LNCaP clone FGC (cell line): ENCODE measurements at regions not wholly inside any gene's neighbourhood (a gene's known extent, or its start where the extent isn't known, plus 50 kb on each side); places are given as distances from the start of the nearest gene placed in this dataset.
A peak's percentile ranks its signal among the peaks of the same experiment; 100 is the strongest.
"Not testable (repeated sequence)": the region's sequence is repeated elsewhere in the genome, so short reads cannot be mapped to it uniquely, and the experiment has no call there.

Experiments used
- DNase-seq: peaks from one replicate; pipeline ENCODE4 v3.0.0-alpha.2; 2011; ENCODE audit warnings: low read depth
- H3K4me3 ChIP-seq: 2 replicates; pipeline ENCODE4 v1.5.1; 2011; ENCODE audit warnings: mild to moderate bottlenecking, low read depth, low read length, control low read depth
- TF ChIP-seq, protein P1 (sequence below): IDR thresholded peaks from 2 replicates; pipeline ENCODE4 v1.5.1; 2012; ENCODE audit warnings: mild to moderate bottlenecking; ENCODE audit not compliant: control insufficient read depth, insufficient read depth; ENCODE audit errors: extremely low read depth

DNA sequence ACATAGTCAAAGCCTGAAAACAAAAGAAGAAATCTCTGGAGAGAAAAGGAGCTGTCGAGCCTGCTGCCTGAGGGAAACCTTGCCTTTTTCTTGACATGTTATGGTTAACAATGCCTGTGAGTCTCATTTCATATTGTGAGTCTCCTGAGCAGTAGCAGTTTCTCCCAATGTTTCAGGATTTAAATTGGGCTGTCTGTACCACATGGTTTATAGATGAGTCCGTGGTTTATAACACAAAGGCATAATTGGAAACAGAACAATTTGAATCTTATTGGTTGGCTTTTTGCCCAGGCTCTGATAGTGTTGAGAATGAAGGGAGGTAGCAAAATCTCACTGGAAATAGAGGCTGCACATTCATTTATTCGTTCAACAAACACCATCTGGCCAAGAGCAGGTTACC lies 540.9 kb downstream of the RAB38 start:
- DNase-seq, result no peak
- TF ChIP-seq, protein P1, sequence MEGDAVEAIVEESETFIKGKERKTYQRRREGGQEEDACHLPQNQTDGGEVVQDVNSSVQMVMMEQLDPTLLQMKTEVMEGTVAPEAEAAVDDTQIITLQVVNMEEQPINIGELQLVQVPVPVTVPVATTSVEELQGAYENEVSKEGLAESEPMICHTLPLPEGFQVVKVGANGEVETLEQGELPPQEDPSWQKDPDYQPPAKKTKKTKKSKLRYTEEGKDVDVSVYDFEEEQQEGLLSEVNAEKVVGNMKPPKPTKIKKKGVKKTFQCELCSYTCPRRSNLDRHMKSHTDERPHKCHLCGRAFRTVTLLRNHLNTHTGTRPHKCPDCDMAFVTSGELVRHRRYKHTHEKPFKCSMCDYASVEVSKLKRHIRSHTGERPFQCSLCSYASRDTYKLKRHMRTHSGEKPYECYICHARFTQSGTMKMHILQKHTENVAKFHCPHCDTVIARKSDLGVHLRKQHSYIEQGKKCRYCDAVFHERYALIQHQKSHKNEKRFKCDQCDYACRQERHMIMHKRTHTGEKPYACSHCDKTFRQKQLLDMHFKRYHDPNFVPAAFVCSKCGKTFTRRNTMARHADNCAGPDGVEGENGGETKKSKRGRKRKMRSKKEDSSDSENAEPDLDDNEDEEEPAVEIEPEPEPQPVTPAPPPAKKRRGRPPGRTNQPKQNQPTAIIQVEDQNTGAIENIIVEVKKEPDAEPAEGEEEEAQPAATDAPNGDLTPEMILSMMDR, result no peak
- no peak overlapping the region for H3K4me3 ChIP-seq

DNA sequence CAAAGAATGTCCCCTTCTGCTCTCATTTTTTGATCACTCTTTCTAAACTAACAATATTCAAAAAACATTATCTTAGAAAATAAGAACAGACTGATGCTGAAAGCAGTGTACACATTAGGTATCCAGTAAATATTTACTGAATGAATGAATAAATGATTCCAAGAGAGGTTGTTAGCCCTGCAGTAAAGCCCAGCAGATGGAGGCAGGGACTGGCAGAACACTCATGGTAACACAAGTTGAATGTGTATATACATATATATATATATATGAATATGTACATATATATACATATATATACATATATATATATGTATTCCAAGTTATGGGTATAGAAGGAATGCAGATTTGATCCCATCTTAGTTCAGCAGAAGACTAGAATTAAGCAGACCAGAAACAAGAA lies 546.3 kb downstream of the RAB38 start:
- DNase-seq, result no peak
- TF ChIP-seq, protein P1, result no peak
- H3K4me3 ChIP-seq, result no peak overlapping the region

DNA sequence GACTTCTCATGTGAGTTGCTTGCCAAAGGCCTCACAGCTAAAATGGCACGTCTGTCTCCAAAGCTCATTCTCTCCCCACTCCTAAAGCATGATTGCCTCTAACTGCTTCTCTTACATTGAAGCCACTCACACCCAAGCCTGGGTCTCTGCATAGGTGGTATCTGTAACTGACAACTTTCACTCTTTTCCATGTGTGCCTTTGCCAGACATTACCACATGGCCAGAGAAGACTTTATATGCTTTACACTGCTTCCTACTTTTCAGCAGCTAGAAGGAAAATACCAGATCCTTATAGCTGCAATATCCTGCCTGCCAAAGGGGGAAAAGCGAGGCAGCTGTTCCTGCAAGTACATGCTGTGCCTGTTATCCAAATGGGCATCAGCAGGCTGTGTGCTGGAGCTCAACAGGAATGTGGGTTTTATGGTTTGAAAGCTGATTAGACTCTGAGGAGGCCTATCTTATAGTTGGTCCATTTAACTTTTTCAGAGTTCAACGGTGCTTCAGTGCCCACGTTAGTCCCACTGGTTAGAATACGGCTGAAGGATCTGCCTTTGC lies 547.1 kb downstream of the RAB38 start:
- no peak for DNase-seq
- TF ChIP-seq, protein P1, result no peak
- H3K4me3 ChIP-seq, result no peak overlapping the region

DNA sequence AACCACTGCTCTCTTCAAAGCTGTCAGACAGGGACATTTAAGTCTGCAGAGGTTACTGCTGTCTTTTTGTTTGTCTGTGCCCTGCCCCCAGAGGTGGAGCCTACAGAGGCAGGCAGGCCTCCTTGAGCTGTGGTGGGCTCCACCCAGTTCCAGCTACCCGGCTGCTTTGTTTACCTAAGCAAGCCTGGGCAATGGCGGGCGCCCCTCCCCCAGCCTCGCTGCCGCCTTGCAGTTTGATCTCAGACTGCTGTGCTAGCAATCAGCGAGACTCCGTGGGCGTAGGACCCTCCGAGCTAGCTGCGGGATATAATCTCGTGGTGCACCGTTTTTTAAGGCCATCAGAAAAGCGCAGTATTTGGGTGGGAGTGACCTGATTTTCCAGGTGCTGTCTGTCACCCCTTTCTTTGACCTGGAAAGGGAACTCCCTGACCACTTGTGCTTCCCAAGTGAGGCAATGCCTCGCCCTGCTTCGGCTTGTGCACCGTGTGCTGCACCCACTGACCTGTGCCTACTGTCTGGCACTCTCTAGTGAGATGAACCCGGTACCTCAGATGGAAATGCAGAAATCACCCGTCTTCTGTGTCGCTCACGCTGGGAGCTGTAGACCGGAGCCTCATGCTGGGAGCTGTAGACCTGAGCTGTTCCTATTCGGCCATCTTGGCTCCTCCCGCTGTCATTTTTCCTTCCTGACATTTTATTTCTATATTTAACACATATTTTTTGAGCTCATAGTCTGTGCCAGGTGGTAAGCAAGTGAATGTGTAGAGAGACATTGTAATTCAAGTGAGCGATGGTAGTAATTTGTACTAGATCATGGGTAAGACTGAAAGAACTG lies 551.5 kb downstream of the RAB38 start:
- H3K4me3 ChIP-seq, result 0 out of 2 replicates have a peak overlapping the region, but pooled peaks have one; percentile 9
- not testable (repeated sequence) for DNase-seq

DNA sequence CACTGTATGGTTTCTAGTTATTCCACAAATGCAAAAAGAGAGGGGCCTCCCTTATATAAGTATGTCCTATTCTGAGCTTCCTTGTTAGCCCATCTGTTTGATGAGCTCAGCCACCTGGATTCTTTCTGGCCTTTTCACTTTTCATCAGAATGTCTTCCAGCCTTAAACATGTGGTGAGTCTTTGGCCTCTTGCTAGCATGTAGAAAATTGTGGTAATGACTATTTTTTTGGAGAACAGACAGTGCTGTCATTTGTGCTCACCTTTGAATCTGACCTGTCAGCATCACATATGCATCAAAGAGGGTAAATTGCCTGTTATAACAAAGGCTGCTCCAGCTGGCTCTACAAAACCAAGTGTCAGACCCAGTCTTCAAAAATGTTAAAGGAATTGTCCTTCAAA lies 558.7 kb downstream of the RAB38 start:
- no peak for DNase-seq
- H3K4me3 ChIP-seq, result no peak overlapping the region
- TF ChIP-seq, protein P1, result no peak

DNA sequence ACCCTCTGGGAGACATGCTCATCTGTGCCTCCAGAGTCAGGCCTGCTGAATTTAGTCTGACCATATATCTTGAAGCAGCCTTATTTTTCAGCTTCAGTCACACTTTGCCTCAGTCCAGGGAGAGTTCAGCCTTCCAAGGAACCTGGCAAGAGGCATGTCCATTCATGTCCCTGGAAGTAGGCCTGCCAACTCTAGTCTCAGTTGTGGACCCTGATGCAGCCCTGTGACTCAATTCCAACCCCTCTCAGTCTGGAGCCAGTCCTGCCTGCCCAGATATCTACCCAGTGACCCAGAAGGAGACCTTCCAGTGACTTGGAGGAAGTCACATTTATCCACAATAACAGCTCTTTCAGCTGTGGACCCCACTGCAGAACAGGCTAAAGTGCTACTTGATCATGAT lies 566.6 kb downstream of the TMEM135 start:
- no peak for DNase-seq
- TF ChIP-seq, protein P1, result no peak
- no peak overlapping the region for H3K4me3 ChIP-seq

DNA sequence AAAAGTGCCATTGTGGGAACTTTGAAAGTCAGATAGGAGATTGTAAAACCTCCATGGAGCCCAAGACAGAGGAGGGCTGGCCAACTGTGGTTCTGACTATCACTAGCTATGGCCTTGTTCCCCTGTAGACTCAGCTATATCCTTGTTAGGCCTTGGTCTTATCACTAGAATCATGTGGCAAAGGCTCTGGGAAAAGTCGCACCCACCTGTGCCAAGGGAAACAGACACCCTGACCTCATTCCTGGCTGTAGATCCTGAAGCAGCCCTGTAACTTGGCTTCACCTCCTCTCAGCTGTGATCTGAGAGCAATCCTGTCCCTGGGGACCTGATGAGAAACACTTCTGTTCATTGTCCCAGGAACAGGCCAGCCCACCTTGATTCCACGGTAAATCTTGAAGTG lies 566.2 kb downstream of the TMEM135 start:
- TF ChIP-seq, protein P1, result no peak
- no peak overlapping the region for H3K4me3 ChIP-seq
- DNase-seq, result peak; percentile 19
